ENCODE measurements at regions not wholly inside any gene's neighbourhood (a gene's known extent, or its start where the extent isn't known, plus 50 kb on each side); places are given as distances from the start of the nearest gene placed in this dataset.

- no peak for ATAC-seq (ENCODE audit: insufficient number of reproducible peaks, low FRiP score, low read depth)
- no peak for DNase-seq (ENCODE audit: low spot score)
- H3K4me1 ChIP-seq (ENCODE audit: control insufficient read depth in 1 of 2, low read depth in 2 of 2) = no peaks in the 10 kb centered on the region
- H3K9me3 ChIP-seq = no peaks in the 10 kb centered on the region
- no peak overlapping the region for H3K27ac ChIP-seq
- no peaks in the 10 kb centered on the region for H3K36me3 ChIP-seq
- no peak overlapping the region for H3K4me3 ChIP-seq
- no peaks in the 10 kb centered on the region for H3K27me3 ChIP-seq (replicated peaks; ENCODE audit: insufficient read depth)
- TF ChIP-seq, protein P1, sequence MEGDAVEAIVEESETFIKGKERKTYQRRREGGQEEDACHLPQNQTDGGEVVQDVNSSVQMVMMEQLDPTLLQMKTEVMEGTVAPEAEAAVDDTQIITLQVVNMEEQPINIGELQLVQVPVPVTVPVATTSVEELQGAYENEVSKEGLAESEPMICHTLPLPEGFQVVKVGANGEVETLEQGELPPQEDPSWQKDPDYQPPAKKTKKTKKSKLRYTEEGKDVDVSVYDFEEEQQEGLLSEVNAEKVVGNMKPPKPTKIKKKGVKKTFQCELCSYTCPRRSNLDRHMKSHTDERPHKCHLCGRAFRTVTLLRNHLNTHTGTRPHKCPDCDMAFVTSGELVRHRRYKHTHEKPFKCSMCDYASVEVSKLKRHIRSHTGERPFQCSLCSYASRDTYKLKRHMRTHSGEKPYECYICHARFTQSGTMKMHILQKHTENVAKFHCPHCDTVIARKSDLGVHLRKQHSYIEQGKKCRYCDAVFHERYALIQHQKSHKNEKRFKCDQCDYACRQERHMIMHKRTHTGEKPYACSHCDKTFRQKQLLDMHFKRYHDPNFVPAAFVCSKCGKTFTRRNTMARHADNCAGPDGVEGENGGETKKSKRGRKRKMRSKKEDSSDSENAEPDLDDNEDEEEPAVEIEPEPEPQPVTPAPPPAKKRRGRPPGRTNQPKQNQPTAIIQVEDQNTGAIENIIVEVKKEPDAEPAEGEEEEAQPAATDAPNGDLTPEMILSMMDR (IDR thresholded peaks at IDR 0.05) = no peak
These were observed 79.9 kb upstream of the FSIP2 start for GRCh38 chr2:185658750-185659149.

DNA sequence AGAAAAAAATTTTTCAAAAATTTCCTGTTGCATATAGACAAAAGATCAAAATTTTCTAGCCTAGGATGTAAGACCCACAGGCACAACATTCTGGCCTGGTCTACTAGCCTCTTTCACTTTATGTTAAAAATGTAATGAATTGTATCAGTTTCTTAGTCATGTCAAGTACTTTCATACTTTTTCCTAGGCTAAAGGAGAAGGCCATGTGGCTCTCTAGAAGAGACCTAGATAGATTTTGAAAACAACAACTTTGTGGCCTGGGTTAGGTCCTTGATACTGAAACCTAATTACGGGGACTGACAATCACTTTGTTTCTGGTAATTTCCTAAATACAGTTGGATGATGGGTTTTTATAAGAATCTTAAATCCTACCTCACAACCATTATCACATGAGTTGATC is 74.8 kb upstream of the FSIP2 start:
- Histone ChIP-seq H3K9me3 (no peaks in the 10 kb centered on the region), H3K4me1 (ENCODE audit: control insufficient read depth in 1 of 2, low read depth in 2 of 2) (no peaks in the 10 kb centered on the region), H3K36me3 (no peaks in the 10 kb centered on the region), H3K27me3 (replicated peaks; ENCODE audit: insufficient read depth) (no peaks in the 10 kb centered on the region), H3K27ac (no peak overlapping the region), H3K4me3 (no peak overlapping the region)
- TF ChIP-seq, protein P1 (IDR thresholded peaks at IDR 0.05) = no peak
- DNase-seq (ENCODE audit: low spot score) (no peak), ATAC-seq (ENCODE audit: insufficient number of reproducible peaks, low FRiP score, low read depth) (no peak)

- ATAC-seq (ENCODE audit: insufficient number of reproducible peaks, low FRiP score, low read depth) (no peak), DNase-seq (ENCODE audit: low spot score) (no peak)
- Histone ChIP-seq H3K4me1 (ENCODE audit: control insufficient read depth in 1 of 2, low read depth in 2 of 2) (no peaks in the 10 kb centered on the region), H3K9me3 (no peaks in the 10 kb centered on the region), H3K36me3 (no peaks in the 10 kb centered on the region), H3K27me3 (replicated peaks; ENCODE audit: insufficient read depth) (no peaks in the 10 kb centered on the region), H3K4me3 (no peak overlapping the region), H3K27ac (no peak overlapping the region)
- TF ChIP-seq, protein P1 (IDR thresholded peaks at IDR 0.05) = no peak
These were observed 74.2 kb upstream of the FSIP2 start for GRCh38 chr2:185664384-185664783.

GRCh38 chr2:185665251-185665814 is 73.3 kb upstream of the FSIP2 start:
- H3K27ac ChIP-seq = no peak overlapping the region
- no peaks in the 10 kb centered on the region for H3K36me3 ChIP-seq
- ATAC-seq (ENCODE audit: insufficient number of reproducible peaks, low FRiP score, low read depth) (no peak), DNase-seq (ENCODE audit: low spot score) (no peak)
- H3K4me3 ChIP-seq = no peak overlapping the region
- TF ChIP-seq, protein P1 (IDR thresholded peaks at IDR 0.05) = no peak
- no peaks in the 10 kb centered on the region for H3K27me3 ChIP-seq (replicated peaks; ENCODE audit: insufficient read depth)
- H3K9me3 ChIP-seq = no peaks in the 10 kb centered on the region
- no peaks in the 10 kb centered on the region for H3K4me1 ChIP-seq (ENCODE audit: control insufficient read depth in 1 of 2, low read depth in 2 of 2)

DNA sequence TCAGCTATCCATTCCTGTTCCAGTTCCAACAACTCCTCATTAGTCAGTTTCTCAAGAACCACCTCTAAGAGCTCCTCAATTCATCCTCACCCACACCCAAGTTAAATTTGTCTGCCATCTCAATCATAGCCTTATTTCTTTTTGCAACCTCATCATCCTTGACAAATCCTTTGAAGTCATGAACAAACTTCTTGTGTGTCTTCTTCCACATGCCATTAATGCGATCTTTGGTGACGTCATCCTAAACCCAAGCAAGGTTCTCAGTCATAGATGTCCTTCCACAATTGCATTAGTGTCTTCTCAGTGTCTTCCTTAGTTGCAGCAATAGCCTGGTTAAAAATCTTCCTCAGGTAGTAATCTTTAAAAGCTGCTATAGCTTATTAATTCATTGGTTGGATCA is 71.2 kb upstream of the FSIP2 start:
- Histone ChIP-seq H3K36me3 (no peaks in the 10 kb centered on the region), H3K9me3 (no peaks in the 10 kb centered on the region), H3K4me1 (ENCODE audit: control insufficient read depth in 1 of 2, low read depth in 2 of 2) (no peaks in the 10 kb centered on the region), H3K27ac (no peak overlapping the region), H3K27me3 (replicated peaks; ENCODE audit: insufficient read depth) (no peaks in the 10 kb centered on the region), H3K4me3 (no peak overlapping the region)
- ATAC-seq (ENCODE audit: insufficient number of reproducible peaks, low FRiP score, low read depth) (no peak), DNase-seq (ENCODE audit: low spot score) (no peak)
- TF ChIP-seq, protein P1 (IDR thresholded peaks at IDR 0.05) = no peak
